Right atrium auricular region (tissue), 2 donors: ENCODE measurements at regions not wholly inside any gene's neighbourhood (a gene's known extent, or its start where the extent isn't known, plus 50 kb on each side); places are given as distances from the start of the nearest gene placed in this dataset.

Source experiments
- DNase-seq: peaks from one replicate; pipeline ENCODE4 v3.0.0-alpha.2; 2019; ENCODE audit warnings: low spot score
- H3K27ac ChIP-seq, 2 donors: fragments of 200-600 bp; sonication (generic); 1 replicate in 1 of 2; 2 replicates in 1 of 2; pipeline ENCODE4 v1.5.1; 2016 to 2019
- H3K27me3 ChIP-seq, 2 donors: fragments of 200-600 bp; sonication (generic); one replicate each; pipeline versions ENCODE4 v1.5.1 to v1.6.0; 2017 to 2019
- H3K36me3 ChIP-seq: fragments of 200-600 bp; sonication (generic); one replicate; pipeline ENCODE4 v1.5.1; 2016
- H3K4me1 ChIP-seq, 2 donors: fragments of 200-600 bp; sonication (generic); one replicate each; pipeline versions ENCODE4 v1.5.1 to v1.6.0; 2017 to 2019
- H3K4me3 ChIP-seq, 2 donors: fragments of 200-600 bp; sonication (generic); 1 replicate in 1 of 2; 2 replicates in 1 of 2; pipeline ENCODE4 v1.5.1; 2017 to 2019; ENCODE audit warnings: mild to moderate bottlenecking in 1 of 2, moderate library complexity in 1 of 2
- H3K9me3 ChIP-seq, 2 donors: fragments of 200-600 bp; sonication (generic); one replicate each; pipeline ENCODE4 v1.5.1; 2019
- CTCF ChIP-seq, 2 donors: fragments of 200-600 bp; sonication (generic); IDR thresholded peaks; one replicate each; pipeline ENCODE4 v1.5.1; 2019; ENCODE audit warnings: antibody characterized with exemption in 2 of 2

DNA sequence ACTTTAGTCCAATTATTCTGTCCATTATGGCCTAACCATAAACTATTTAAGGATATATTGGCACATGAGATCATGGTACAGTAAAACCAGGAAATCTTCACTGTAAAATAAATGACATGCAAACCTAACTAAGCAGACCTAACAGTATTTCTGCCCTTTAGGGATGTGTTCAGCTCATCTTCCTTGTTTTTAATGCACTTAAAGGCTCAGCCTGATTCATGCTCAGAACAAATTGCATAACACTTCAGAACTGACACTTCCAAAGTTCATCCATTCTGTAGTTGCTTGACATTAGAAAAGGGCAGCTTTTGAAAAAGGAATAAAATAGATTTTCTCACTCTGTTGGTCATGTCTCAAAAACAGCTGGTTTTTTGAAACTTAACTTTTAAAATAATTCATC, 708.5 kb downstream of the C12orf50 start:
- no peak for TF ChIP-seq CTCF (IDR thresholded peaks at IDR 0.05)
- no peaks in the 10 kb centered on the region for H3K4me1 ChIP-seq
- no peaks in the 10 kb centered on the region for H3K36me3 ChIP-seq
- H3K27ac ChIP-seq = no peak overlapping the region
- no peak overlapping the region for H3K4me3 ChIP-seq
- H3K27me3 ChIP-seq = no peaks in the 10 kb centered on the region
- no peak for DNase-seq
- no peaks in the 10 kb centered on the region for H3K9me3 ChIP-seq

DNA sequence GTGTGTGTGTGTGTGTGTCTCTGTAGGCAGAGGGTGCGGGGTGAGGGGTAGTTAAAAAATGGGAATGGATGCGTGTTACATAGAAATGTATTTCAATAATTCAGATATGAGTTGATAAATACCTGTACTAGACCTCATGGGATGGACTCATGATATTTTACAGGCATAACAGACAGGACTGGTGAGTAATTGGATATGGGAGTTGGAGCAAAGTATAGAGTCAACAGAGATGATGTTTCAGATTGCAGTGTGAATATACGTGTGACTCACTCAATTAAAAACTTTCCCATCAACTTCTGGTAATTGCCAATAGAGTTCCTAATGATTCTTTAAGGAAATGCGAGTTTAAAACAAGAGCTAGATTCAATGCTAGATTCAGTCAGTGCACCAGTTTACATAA, 711.9 kb downstream of the C12orf50 start:
- Histone ChIP-seq H3K9me3 (no peaks in the 10 kb centered on the region), H3K27me3 (no peaks in the 10 kb centered on the region), H3K4me3 (no peak overlapping the region), H3K4me1 (no peaks in the 10 kb centered on the region), H3K27ac (no peak overlapping the region), H3K36me3 (no peaks in the 10 kb centered on the region)
- DNase-seq = no peak
- no peak for TF ChIP-seq CTCF (IDR thresholded peaks at IDR 0.05)

DNA sequence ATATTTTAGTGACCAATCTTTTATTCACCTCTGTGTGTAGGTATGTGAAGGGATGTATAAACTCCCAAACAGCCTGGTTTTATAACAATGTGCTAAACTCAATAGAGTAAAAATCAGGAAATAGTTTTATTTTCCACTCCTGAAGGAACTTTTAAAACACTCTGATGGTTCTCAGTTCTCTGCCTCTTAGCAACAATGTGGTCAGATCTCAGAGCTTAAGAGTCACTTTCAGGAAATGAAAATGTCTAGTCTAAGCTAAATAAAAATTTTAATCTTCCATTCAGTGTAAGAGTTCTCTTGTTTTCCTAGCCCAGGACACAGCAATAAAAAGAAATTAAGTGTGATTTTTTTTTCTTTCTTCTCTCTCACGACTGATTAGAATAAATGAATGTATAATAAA, 718.0 kb downstream of the C12orf50 start:
- Histone ChIP-seq H3K4me3 (no peak overlapping the region), H3K36me3 (no peaks in the 10 kb centered on the region), H3K9me3 (no peaks in the 10 kb centered on the region), H3K4me1 (no peaks in the 10 kb centered on the region), H3K27ac (peak overlapping the region in 1 of 2 donors; percentile 25), H3K27me3 (no peaks in the 10 kb centered on the region)
- no peak for TF ChIP-seq CTCF (IDR thresholded peaks at IDR 0.05)
- no peak for DNase-seq

DNA sequence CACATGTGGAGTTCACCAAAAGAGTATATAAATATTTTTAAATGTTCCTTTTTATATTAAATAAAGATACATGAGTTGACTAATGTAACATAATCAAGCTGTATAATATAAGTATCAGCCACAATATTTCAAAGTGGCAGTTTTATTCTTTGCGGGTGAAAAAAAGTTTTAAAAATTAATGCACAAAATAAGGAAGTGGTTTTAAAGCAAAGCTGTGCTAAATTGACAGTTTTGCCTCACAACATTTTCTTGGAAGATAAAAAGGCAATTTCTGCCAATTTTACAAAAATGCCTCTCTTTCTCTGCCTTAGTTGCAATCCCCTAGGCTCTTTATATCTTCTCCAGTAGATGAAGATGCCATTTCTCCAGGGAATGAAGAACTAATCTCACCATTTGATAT, 719.1 kb downstream of the C12orf50 start:
- no peak for DNase-seq
- no peak for TF ChIP-seq CTCF (IDR thresholded peaks at IDR 0.05)
- no peaks in the 10 kb centered on the region for H3K36me3 ChIP-seq
- H3K27me3 ChIP-seq = no peaks in the 10 kb centered on the region
- no peak overlapping the region for H3K4me3 ChIP-seq
- H3K4me1 ChIP-seq = no peaks in the 10 kb centered on the region
- H3K9me3 ChIP-seq = no peaks in the 10 kb centered on the region
- H3K27ac ChIP-seq = no peak overlapping the region

DNA sequence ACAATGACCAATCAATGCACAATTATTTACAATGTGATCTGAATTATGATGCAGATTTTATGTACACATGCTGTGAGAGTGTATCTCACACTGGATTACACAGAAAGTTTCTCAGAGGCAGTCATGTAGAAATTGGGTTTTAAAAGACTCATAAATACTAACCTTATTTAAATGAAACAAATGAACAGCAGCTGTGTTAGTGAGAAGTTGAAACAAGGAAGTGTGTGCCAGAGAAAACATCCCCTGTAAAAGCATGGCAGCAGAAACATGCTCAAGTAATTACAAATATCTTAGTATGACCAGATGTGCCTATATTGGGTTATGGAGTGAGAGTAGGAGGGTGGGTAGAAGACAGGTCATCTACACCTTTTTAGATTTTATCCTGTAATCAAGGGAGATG, 723.7 kb downstream of the C12orf50 start:
- Histone ChIP-seq H3K9me3 (no peaks in the 10 kb centered on the region), H3K27me3 (no peaks in the 10 kb centered on the region), H3K4me3 (no peak overlapping the region), H3K4me1 (no peaks in the 10 kb centered on the region), H3K27ac (no peak overlapping the region), H3K36me3 (no peaks in the 10 kb centered on the region)
- no peak for TF ChIP-seq CTCF (IDR thresholded peaks at IDR 0.05)
- DNase-seq = no peak

- Histone ChIP-seq H3K9me3 (no peaks in the 10 kb centered on the region), H3K4me1 (no peaks in the 10 kb centered on the region), H3K36me3 (no peaks in the 10 kb centered on the region), H3K4me3 (no peak overlapping the region), H3K27me3 (no peaks in the 10 kb centered on the region), H3K27ac (no peak overlapping the region)
- DNase-seq = no peak
- TF ChIP-seq CTCF (IDR thresholded peaks at IDR 0.05) = no peak
These were observed 724.8 kb downstream of the C12orf50 start for GRCh38 chr12:87304406-87304805.
